ENCODE measurements at regions not wholly inside any gene's neighbourhood (a gene's known extent, or its start where the extent isn't known, plus 50 kb on each side); places are given as distances from the start of the nearest gene placed in this dataset.

- BruUV-seq (replicated peaks), result no TSS peak
- no peak for FAIRE-seq
- Histone ChIP-seq H3K9ac (ENCODE audit: insufficient read depth, low read depth, low read length) (no peak overlapping the region), H3K9me3 (ENCODE audit: low read length) (no peaks in the 10 kb centered on the region), H3K79me2 (ENCODE audit: insufficient read depth, low read length) (no peaks in the 10 kb centered on the region), H4K20me1 (ENCODE audit: insufficient read depth, low read length) (no peaks in the 10 kb centered on the region), H3K27me3 (ENCODE audit: control insufficient read depth in 1 of 2, insufficient read depth in 2 of 2, low read length in 2 of 2) (no peaks in the 10 kb centered on the region), H3K27ac (ENCODE audit: extremely low read length, insufficient read depth, low read length) (no peak overlapping the region), H3K4me3 (replicated peaks in 1 of 3; ENCODE audit: insufficient read depth in 1 of 3, low read depth in 2 of 3, low read length in 3 of 3) (no peak overlapping the region), H3K36me3 (replicated peaks in 1 of 2; ENCODE audit: control insufficient read depth in 1 of 2, insufficient read depth in 2 of 2, low read length in 2 of 2) (no peaks in the 10 kb centered on the region), H2AFZ (ENCODE audit: low read length) (peak overlapping the region; percentile 15), H3K4me2 (ENCODE audit: low read depth, low read length) (no peak overlapping the region), H3K4me1 (ENCODE audit: insufficient read depth, low read length) (no peaks in the 10 kb centered on the region)
- intact Hi-C loops (cut with micrococcal nuclease; ENCODE audit: unreplicated experiment) (no loop called here), in situ Hi-C loops (cut with HindIII; ENCODE audit: extremely low pct_ligation_motif_present, low pct_unique_long_range_greater_than_20kb) (no loop called here)
- DNase-seq (ENCODE audit: low spot score), result no peak
- 21% methylated on average over 2 of the region's 2 CpGs for WGBS (ENCODE audit: low lambda C conversion rate)
- ChIA-PET POLR2A (no interaction called here), CTCF (ENCODE audit: low intra/inter-chr PET ratio, low total read pairs) (no interaction called here)
- no peak for ATAC-seq
- TF ChIP-seq BCL6 (CRISPR knock-in tag; IDR thresholded peaks at IDR 0.05) (no peak), MIER3 (CRISPR knock-in tag; IDR thresholded peaks at IDR 0.05; ENCODE audit: borderline replicate concordance) (no peak), ZNF567 (CRISPR knock-in tag; IDR thresholded peaks at IDR 0.05; ENCODE audit: borderline replicate concordance) (no peak), ZBTB49 (CRISPR knock-in tag; IDR thresholded peaks at IDR 0.05; ENCODE audit: borderline replicate concordance) (no peak), ZNF512 (CRISPR knock-in tag; IDR thresholded peaks at IDR 0.05) (no peak), ZNF280B (CRISPR knock-in tag; IDR thresholded peaks at IDR 0.05; ENCODE audit: borderline replicate concordance) (no peak), ZNF562 (CRISPR knock-in tag; IDR thresholded peaks at IDR 0.05; ENCODE audit: borderline replicate concordance) (no peak), RBM22 (optimal IDR thresholded peaks at IDR 0.05; ENCODE audit: low read length) (no peak), ZNF503 (CRISPR knock-in tag; IDR thresholded peaks at IDR 0.05) (no peak), PCBP1 (IDR thresholded peaks at IDR 0.05; ENCODE audit: borderline replicate concordance, low read depth, low read length) (no peak), SMARCC2 (IDR thresholded peaks at IDR 0.05) (no peak), SNAI1 (CRISPR knock-in tag; IDR thresholded peaks at IDR 0.05; ENCODE audit: borderline replicate concordance) (no peak), ZNF484 (CRISPR knock-in tag; IDR thresholded peaks at IDR 0.05; ENCODE audit: borderline replicate concordance, low read depth) (no peak), ZBTB38 (CRISPR knock-in tag; IDR thresholded peaks at IDR 0.05) (no peak), ZBTB44 (CRISPR knock-in tag; IDR thresholded peaks at IDR 0.05) (no peak), NPAS2 (CRISPR knock-in tag; IDR thresholded peaks at IDR 0.05; ENCODE audit: borderline replicate concordance) (no peak), MXI1 (IDR thresholded peaks at IDR 0.05; ENCODE audit: borderline replicate concordance, low read depth, low read length) (no peak)
Observed at GRCh38 chr1:108071601-108072000, 106.6 kb upstream of the VAV3 start.

Data from HepG2 (cell line).